Vagina (tissue), 2 donors: ENCODE measurements at regions not wholly inside any gene's neighbourhood (a gene's known extent, or its start where the extent isn't known, plus 50 kb on each side); places are given as distances from the start of the nearest gene placed in this dataset.

Experiments used
- DNase-seq, 2 donors: peaks; one replicate each; pipeline ENCODE4 v3.0.0-alpha.2; 2017; ENCODE audit errors: extremely low spot score in 2 of 2
- H3K27ac ChIP-seq: fragments of 200-600 bp; sonication (generic); one replicate; pipeline ENCODE4 v1.5.1; 2019
- H3K27me3 ChIP-seq: fragments of 200-600 bp; sonication (generic); one replicate; pipeline ENCODE4 v1.5.1; 2019
- H3K36me3 ChIP-seq, 2 donors: fragments of 200-600 bp; sonication (generic); one replicate each; pipeline ENCODE4 v1.5.1; 2017 to 2019
- H3K4me1 ChIP-seq: fragments of 200-600 bp; sonication (generic); one replicate; pipeline ENCODE4 v1.5.1; 2019
- H3K4me3 ChIP-seq, 2 donors: fragments of 200-600 bp; sonication (generic); 1 replicate in 1 of 2; 2 replicates in 1 of 2; pipeline ENCODE4 v1.5.1; 2016 to 2019
- H3K9me3 ChIP-seq: fragments of 200-600 bp; sonication (generic); one replicate; pipeline ENCODE4 v1.5.1; 2019
- CTCF ChIP-seq, 3 experiments: fragments of 450-650 bp in 2 of 3; fragments of 200-600 bp in 1 of 3; sonication (generic) in 1 of 3; IDR thresholded peaks; one replicate each; pipeline ENCODE4 v1.5.1; 2017 to 2019; ENCODE audit warnings: antibody characterized with exemption in 3 of 3, mild to moderate bottlenecking in 2 of 3, moderate library complexity in 2 of 3
- POLR2A ChIP-seq, 2 donors: fragments of 450-650 bp; IDR thresholded peaks; one replicate each; pipeline ENCODE4 v1.6.1; 2017; ENCODE audit warnings: antibody characterized with exemption in 2 of 2, mild to moderate bottlenecking in 2 of 2, moderate library complexity in 2 of 2
- POLR2AphosphoS5 ChIP-seq, 2 donors: sonication (generic); formaldehyde crosslinking; IDR thresholded peaks; one replicate each; pipeline ENCODE4 v1.9.0; 2017; ENCODE audit warnings: antibody characterized with exemption in 2 of 2, mild to moderate bottlenecking in 2 of 2, low read depth in 1 of 2; ENCODE audit not compliant: insufficient read depth in 1 of 2
- intact Hi-C: fragments of 100-400 bp; cut with DNase I; formaldehyde crosslinking; loops from one replicate; pipeline ENCODE4 v1.15.1; 2023

GRCh38 chr13:58728126-58728525 lies 1096.6 kb downstream of the PCDH17 start:
- no peaks in the 10 kb centered on the region for H3K4me1 ChIP-seq
- intact Hi-C loops, result no loop called here
- DNase-seq, result no peak
- no peak overlapping the region for H3K27ac ChIP-seq
- no peaks in the 10 kb centered on the region for H3K27me3 ChIP-seq
- H3K4me3 ChIP-seq, result no peak overlapping the region
- TF ChIP-seq CTCF (IDR thresholded peaks at IDR 0.05) (no peak), POLR2A (IDR thresholded peaks at IDR 0.05) (no peak), POLR2AphosphoS5 (IDR thresholded peaks at IDR 0.05; ENCODE audit: insufficient read depth in 1 of 2, low read depth in 1 of 2) (no peak)
- no peaks in the 10 kb centered on the region for H3K9me3 ChIP-seq
- no peaks in the 10 kb centered on the region for H3K36me3 ChIP-seq

DNA sequence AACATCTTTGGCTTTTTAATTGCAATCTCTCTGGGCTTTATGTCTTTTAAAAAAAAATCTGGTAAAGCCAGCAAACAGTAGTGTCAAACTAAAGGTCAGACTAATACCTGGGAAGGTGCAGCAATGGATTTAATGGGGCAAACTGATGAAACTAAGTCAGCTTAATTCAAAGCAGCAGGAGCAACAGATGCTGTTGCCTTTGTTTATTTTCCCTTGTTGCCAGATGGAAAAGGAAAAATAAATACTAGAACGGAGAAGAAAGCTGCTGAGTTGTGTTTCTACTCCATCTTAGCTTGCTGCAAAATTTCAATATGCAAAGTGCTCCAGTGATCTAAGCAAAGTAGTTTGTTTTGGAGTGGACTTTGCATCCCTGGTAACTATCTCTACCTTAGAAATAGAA lies 1097.8 kb downstream of the PCDH17 start:
- H3K36me3 ChIP-seq, result no peaks in the 10 kb centered on the region
- H3K4me1 ChIP-seq, result no peaks in the 10 kb centered on the region
- DNase-seq, result no peak
- no peaks in the 10 kb centered on the region for H3K9me3 ChIP-seq
- no peaks in the 10 kb centered on the region for H3K27me3 ChIP-seq
- TF ChIP-seq POLR2A (IDR thresholded peaks at IDR 0.05) (no peak), POLR2AphosphoS5 (IDR thresholded peaks at IDR 0.05; ENCODE audit: insufficient read depth in 1 of 2, low read depth in 1 of 2) (no peak), CTCF (IDR thresholded peaks at IDR 0.05) (no peak)
- intact Hi-C loops, result no loop called here
- H3K27ac ChIP-seq, result no peak overlapping the region
- H3K4me3 ChIP-seq, result no peak overlapping the region

GRCh38 chr13:58744686-58745085 lies 1113.1 kb downstream of the PCDH17 start:
- Histone ChIP-seq H3K36me3 (no peaks in the 10 kb centered on the region), H3K4me1 (no peaks in the 10 kb centered on the region), H3K4me3 (no peak overlapping the region), H3K27ac (no peak overlapping the region), H3K9me3 (no peaks in the 10 kb centered on the region), H3K27me3 (no peaks in the 10 kb centered on the region)
- TF ChIP-seq POLR2AphosphoS5 (IDR thresholded peaks at IDR 0.05; ENCODE audit: insufficient read depth in 1 of 2, low read depth in 1 of 2) (no peak), POLR2A (IDR thresholded peaks at IDR 0.05) (no peak), CTCF (IDR thresholded peaks at IDR 0.05) (no peak)
- DNase-seq, result no peak
- intact Hi-C loops, result no loop called here

DNA sequence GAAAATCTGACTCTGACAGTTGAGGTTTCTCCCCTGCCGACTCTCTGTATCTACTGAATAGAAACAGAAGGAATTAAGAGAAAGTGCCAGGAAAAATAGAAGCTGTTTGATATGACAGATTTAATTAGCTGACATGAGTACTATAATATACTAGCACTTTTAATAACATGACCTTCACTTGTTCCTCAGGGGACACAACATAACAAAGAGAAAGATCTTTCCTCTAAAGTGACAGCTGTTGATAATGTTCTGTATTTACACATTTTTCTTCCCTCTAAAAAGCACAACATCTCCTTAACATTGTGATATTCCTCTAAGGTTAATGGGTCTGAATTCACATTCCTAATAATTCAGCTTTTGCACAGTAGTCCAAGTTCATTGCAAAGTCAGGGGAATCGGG lies 1136.0 kb downstream of the PCDH17 start:
- intact Hi-C loops, result no loop called here
- no peaks in the 10 kb centered on the region for H3K27me3 ChIP-seq
- H3K9me3 ChIP-seq, result no peaks in the 10 kb centered on the region
- H3K4me3 ChIP-seq, result no peak overlapping the region
- no peak for TF ChIP-seq POLR2AphosphoS5 (IDR thresholded peaks at IDR 0.05; ENCODE audit: insufficient read depth in 1 of 2, low read depth in 1 of 2)
- TF ChIP-seq POLR2A (IDR thresholded peaks at IDR 0.05), result no peak
- TF ChIP-seq CTCF (IDR thresholded peaks at IDR 0.05), result no peak
- no peaks in the 10 kb centered on the region for H3K4me1 ChIP-seq
- no peak for DNase-seq
- H3K27ac ChIP-seq, result no peak overlapping the region
- no peaks in the 10 kb centered on the region for H3K36me3 ChIP-seq

DNA sequence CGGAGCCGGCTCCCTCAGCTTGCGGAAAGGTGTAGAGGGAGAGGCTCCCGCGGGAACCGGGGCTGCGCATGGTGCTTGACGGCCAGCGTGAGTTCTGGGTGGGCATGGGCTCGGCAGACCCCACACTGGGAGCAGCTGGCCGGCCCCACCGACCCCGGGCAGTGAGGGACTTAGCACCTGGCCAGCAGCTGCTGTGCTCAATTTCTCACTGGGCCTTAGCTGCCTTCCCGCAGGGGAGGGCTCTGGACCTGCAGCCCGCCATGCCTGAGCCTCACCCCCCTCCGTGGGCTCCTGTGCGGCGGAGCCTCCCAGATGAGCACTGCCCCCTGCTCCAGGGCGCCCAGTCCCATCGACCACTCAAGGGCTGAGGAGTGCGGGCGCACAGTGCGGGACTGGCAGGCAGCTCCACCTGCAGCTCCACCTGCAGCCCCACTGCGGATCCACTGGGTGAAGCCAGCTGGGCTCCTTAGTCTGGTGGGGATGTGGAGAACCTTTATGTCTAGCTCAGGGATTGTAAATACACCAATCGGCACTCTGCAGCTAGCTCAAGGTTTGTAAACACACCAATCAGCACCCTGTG lies 1141.8 kb downstream of the PCDH17 start:
- no peak overlapping the region for H3K27ac ChIP-seq
- H3K4me1 ChIP-seq, result no peaks in the 10 kb centered on the region
- intact Hi-C loops, result no loop called here

More for the DNA sequence above, 1141.8 kb downstream of the PCDH17 start:
- no peaks in the 10 kb centered on the region for H3K36me3 ChIP-seq
- TF ChIP-seq POLR2AphosphoS5 (IDR thresholded peaks at IDR 0.05; ENCODE audit: insufficient read depth in 1 of 2, low read depth in 1 of 2), result no peak
- no peak for TF ChIP-seq CTCF (IDR thresholded peaks at IDR 0.05)
- TF ChIP-seq POLR2A (IDR thresholded peaks at IDR 0.05), result no peak
- DNase-seq, result no peak
- no peaks in the 10 kb centered on the region for H3K9me3 ChIP-seq
- no peak overlapping the region for H3K4me3 ChIP-seq
- H3K27me3 ChIP-seq, result no peaks in the 10 kb centered on the region
